ENCODE measurements at regions not wholly inside any gene's neighbourhood (a gene's known extent, or its start where the extent isn't known, plus 50 kb on each side); places are given as distances from the start of the nearest gene placed in this dataset.
"Not testable (repeated sequence)": the region's sequence is repeated elsewhere in the genome, so short reads cannot be mapped to it uniquely, and the experiment has no call there.

DNA sequence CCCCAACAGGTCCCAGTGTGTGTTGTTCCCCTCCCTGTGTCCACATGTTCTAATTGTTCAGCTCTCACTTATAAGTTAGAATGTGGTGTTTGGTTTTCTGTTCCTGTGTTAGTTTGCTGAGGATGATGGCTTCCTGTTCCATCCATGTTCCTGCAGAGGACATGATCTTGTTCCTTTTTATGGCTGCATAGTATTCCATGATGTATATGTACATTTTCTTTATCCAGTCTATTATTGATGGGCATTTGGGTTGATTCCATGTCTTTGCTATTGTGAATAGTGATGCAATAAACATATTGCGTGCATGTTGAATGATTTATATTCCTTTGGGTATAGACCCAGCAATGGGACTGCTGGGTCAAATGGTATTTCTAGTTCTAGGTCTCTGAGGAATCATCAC is 130.0 kb downstream of the RASSF10 start:
- H3K4me3 ChIP-seq (ENCODE audit: low read depth in 1 of 2, low read length in 2 of 2); H3K36me3 ChIP-seq (ENCODE audit: insufficient read depth, low read length); H3K9me3 ChIP-seq (ENCODE audit: low read length); H3K27me3 ChIP-seq (ENCODE audit: control insufficient read depth in 1 of 2, insufficient read depth in 2 of 2, low read length in 2 of 2); H3K27ac ChIP-seq (ENCODE audit: low read depth, low read length); H3K4me1 ChIP-seq (ENCODE audit: insufficient read depth, low read length); H3K9ac ChIP-seq (ENCODE audit: low read length): not testable (repeated sequence)

DNA sequence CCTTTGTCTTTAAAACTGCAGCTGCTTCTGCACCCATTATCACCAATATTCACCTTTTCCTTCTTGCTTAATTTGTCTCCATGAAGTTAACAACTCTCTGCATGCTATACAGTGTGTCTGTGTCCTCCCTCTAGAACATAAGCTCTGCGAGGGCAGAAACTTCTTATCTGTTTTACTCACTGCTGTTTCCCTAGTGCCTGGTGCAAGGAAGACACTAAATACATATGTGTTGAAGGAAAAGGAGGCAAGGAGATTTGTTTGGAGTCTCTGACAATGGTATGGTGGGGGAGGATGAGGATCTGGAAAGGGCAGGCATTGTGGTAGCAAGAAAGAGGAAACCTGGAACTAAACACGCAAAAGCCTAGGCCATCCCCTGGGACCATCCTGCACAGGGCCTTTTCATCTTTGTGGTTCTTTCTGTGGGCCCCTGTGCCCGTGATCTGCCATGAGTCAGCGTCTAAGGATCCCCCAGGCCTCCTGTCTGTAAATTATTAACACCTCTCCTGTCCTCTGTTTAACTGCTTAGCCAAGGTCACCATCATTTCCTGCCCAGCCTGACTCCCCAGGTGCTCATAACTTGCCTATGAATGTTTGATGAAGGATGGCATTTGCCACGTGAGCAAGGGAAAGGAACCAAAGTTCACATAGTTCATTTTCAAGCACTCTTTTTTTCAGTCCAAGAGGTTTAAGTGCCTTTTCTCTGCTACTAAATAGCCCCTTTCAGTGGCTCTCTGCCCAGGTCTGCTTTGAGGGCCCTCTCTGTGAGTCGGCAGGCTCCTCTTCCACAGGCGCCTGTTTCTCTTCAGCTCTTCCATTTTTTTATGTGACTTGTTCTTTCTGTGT is 131.1 kb downstream of the RASSF10 start:
- no peak overlapping the region for H3K27ac ChIP-seq (ENCODE audit: low read depth, low read length)
- H3K4me3 ChIP-seq (ENCODE audit: low read depth in 1 of 2, low read length in 2 of 2): no peak overlapping the region
- no peaks in the 10 kb centered on the region for H3K4me1 ChIP-seq (ENCODE audit: insufficient read depth, low read length)
- H3K27me3 ChIP-seq (ENCODE audit: control insufficient read depth in 1 of 2, insufficient read depth in 2 of 2, low read length in 2 of 2): no peaks in the 10 kb centered on the region
- no peak overlapping the region for H3K9ac ChIP-seq (ENCODE audit: low read length)
- H3K9me3 ChIP-seq (ENCODE audit: low read length): no peaks in the 10 kb centered on the region
- no peaks in the 10 kb centered on the region for H3K36me3 ChIP-seq (ENCODE audit: insufficient read depth, low read length)

DNA sequence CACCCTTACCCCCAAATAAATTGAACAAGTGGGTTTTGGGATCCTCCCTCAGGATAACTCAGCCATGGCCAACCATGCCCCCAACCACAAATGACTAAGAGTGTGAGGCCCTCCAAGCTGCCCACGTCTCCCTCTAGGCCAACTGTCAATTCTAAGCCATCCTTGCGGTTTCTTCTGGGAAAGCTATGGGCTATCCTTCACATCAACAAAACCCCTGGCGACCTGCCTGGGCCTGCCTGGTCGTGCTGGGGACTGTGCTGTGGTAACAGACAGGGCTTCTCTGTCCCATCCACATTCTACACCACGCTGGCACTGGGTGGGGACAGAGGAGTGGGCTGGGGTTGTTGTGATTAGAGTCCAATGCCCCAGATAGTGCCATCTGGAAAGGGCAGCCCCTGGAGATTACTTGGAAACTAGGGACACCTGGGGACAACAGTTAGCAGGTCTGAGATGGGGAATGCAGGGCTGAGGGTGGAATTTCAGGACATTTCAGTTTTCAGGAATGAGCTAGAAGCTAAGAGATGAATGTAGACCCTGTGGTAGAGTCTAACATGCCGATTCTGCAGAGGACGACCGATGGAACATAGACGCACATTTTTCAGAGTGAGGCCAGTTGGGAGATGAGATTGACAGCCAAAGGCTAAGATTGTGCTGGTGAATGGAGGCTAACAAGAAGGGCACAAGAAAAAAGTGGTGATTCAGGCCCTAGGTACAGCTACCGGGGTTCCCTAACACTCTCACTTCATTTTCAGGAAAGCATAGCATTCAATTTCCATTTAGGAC is 131.9 kb downstream of the RASSF10 start:
- Histone ChIP-seq H3K27me3 (ENCODE audit: control insufficient read depth in 1 of 2, insufficient read depth in 2 of 2, low read length in 2 of 2) (no peaks in the 10 kb centered on the region), H3K9ac (ENCODE audit: low read length) (no peak overlapping the region), H3K27ac (ENCODE audit: low read depth, low read length) (no peak overlapping the region), H3K9me3 (ENCODE audit: low read length) (no peaks in the 10 kb centered on the region), H3K4me3 (ENCODE audit: low read depth in 1 of 2, low read length in 2 of 2) (no peak overlapping the region), H3K4me1 (ENCODE audit: insufficient read depth, low read length) (no peaks in the 10 kb centered on the region), H3K36me3 (ENCODE audit: insufficient read depth, low read length) (no peaks in the 10 kb centered on the region)

DNA sequence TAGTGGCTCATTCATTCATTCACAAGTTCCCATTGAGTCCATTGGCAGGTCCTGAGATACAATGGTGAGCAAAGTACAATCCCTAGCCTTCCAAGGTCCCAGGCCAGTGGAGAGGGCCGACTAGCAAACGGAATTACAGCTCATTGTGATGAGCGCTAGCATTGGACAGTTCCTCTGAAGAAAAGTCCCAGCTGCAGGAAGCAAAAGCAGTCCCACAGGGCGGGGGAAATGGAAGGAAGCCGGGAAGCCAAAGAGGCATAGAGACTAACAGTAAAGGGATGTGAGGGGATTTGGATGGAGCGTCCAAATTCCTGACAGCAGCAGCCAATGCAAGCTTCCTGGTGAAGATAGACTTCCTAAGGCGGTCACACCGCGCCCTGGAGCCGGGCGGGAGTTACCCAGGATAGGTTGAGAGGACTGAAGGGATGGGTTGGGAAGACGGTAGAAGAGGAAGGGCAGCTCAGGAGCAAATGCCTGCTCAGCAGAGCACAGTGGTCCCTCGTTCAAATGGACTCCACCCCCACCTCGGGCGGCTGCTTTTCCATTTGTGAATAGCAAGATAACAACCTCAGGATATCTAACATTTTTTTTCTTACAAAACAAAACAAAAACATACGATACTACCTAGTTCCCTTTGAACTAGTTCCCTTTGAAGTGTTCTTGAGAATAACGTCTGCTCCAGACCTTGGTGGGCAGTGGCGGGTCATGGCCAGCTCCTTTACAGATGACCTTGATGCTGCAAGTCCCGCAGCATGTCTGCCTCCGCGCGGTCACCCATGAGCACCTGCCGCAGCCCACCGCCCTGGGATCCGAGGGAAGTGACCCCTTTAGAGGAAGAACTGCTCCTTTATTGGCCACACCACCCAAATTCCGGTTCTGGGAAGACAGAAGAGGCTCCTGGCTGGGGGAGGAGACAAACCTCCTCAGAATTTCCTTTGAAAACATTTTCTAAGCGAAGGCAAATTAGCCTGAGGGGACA is 132.9 kb downstream of the RASSF10 start:
- H3K9ac ChIP-seq (ENCODE audit: low read length): no peak overlapping the region
- H3K9me3 ChIP-seq (ENCODE audit: low read length): no peaks in the 10 kb centered on the region
- no peaks in the 10 kb centered on the region for H3K36me3 ChIP-seq (ENCODE audit: insufficient read depth, low read length)
- no peak overlapping the region for H3K27ac ChIP-seq (ENCODE audit: low read depth, low read length)
- H3K4me3 ChIP-seq (ENCODE audit: low read depth in 1 of 2, low read length in 2 of 2): no peak overlapping the region
- no peaks in the 10 kb centered on the region for H3K4me1 ChIP-seq (ENCODE audit: insufficient read depth, low read length)
- H3K27me3 ChIP-seq (ENCODE audit: control insufficient read depth in 1 of 2, insufficient read depth in 2 of 2, low read length in 2 of 2): no peaks in the 10 kb centered on the region

DNA sequence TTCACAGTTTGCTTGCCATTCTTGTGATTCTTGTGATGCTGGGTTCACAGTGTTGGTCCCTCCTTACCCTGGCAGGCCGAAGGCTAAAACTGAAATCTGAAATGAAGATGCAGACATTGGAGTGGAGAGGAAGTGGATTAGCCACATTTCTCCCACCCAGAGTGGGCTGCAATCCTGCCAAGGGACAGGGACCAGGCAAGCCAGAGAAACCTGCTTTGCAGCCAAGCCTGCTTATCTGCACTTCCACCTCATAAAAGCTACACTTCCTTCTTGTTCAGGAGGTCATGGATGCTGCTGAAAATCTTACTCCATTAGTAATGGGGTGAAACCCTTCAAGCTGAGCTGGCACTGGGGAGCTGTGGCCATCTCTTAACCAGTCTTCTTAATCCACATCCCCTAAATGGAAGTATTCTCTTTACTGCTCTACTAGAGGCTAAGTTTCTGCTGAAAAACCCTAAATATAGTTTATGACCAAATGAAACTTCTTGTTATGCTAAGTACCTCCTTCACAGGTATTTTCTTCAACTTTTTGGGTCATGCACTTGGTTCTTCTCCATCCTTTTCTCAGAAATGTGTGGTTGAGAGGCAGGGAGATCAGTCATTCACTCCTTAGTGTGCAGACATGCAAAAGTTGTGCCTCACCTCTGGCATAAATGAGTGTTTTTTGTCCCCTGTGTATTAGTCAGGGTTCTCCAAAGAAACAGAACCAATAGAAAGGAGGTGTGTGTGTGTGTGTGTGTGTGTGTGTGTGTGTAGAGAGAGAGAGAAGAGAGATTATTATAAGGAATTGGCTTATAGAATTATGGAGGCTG is 133.9 kb upstream of the BMAL1 start:
- H3K4me1 ChIP-seq (ENCODE audit: insufficient read depth, low read length): no peaks in the 10 kb centered on the region
- no peak overlapping the region for H3K27ac ChIP-seq (ENCODE audit: low read depth, low read length)
- no peak overlapping the region for H3K9ac ChIP-seq (ENCODE audit: low read length)
- H3K36me3 ChIP-seq (ENCODE audit: insufficient read depth, low read length): no peaks in the 10 kb centered on the region
- no peak overlapping the region for H3K4me3 ChIP-seq (ENCODE audit: low read depth in 1 of 2, low read length in 2 of 2)
- H3K27me3 ChIP-seq (ENCODE audit: control insufficient read depth in 1 of 2, insufficient read depth in 2 of 2, low read length in 2 of 2): no peaks in the 10 kb centered on the region
- no peaks in the 10 kb centered on the region for H3K9me3 ChIP-seq (ENCODE audit: low read length)

DNA sequence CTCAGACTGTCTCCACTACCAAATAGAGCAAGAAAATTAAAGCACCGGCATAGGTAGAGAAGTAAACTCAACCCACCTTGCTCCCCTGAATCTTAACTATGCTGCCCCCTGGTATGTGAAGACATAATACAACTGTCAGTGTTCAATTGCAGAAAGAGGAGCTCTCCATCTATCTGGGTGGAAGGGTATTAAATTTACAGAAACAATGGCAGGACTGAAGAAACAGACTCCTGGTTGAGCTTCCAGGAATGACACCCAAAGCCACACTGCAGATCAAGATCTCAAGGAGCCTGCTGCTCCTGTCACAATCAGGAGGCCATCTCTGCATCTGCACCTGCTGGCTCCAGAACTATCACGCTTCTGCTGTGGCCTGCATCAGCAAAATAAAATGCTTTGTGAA is 132.1 kb upstream of the BMAL1 start:
- no peak overlapping the region for H3K27ac ChIP-seq (ENCODE audit: low read depth, low read length)
- H3K4me3 ChIP-seq (ENCODE audit: low read depth in 1 of 2, low read length in 2 of 2): no peak overlapping the region

DNA sequence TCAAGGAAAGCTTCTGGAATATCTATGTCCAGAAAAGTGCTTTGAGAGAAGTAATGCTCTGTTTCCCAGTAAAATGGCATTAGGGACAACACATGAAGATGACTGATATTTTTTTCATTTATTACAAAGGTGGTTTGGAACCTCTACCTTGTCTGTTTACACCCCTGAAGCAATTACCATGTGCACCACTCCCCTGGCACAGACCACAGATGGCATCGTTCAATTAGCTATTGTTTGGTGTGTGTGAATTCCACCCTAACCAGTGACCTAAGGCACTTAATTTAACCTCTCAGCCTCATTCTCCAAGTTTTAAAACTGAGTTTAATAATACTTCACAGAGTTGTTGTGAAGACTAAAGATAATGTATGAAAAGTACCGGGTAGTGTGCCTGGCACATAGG is 127.6 kb upstream of the BMAL1 start:
- no peak overlapping the region for H3K9ac ChIP-seq (ENCODE audit: low read length)
- H3K27me3 ChIP-seq (ENCODE audit: control insufficient read depth in 1 of 2, insufficient read depth in 2 of 2, low read length in 2 of 2): no peaks in the 10 kb centered on the region
- H3K4me1 ChIP-seq (ENCODE audit: insufficient read depth, low read length): no peaks in the 10 kb centered on the region
- no peak overlapping the region for H3K4me3 ChIP-seq (ENCODE audit: low read depth in 1 of 2, low read length in 2 of 2)
- H3K36me3 ChIP-seq (ENCODE audit: insufficient read depth, low read length): no peaks in the 10 kb centered on the region
- H3K9me3 ChIP-seq (ENCODE audit: low read length): no peaks in the 10 kb centered on the region
- no peak overlapping the region for H3K27ac ChIP-seq (ENCODE audit: low read depth, low read length)

More for the DNA sequence above, 132.1 kb upstream of the BMAL1 start:
- no peaks in the 10 kb centered on the region for H3K4me1 ChIP-seq (ENCODE audit: insufficient read depth, low read length)
- H3K27me3 ChIP-seq (ENCODE audit: control insufficient read depth in 1 of 2, insufficient read depth in 2 of 2, low read length in 2 of 2): no peaks in the 10 kb centered on the region
- H3K9ac ChIP-seq (ENCODE audit: low read length): no peak overlapping the region
- H3K9me3 ChIP-seq (ENCODE audit: low read length): no peaks in the 10 kb centered on the region
- H3K36me3 ChIP-seq (ENCODE audit: insufficient read depth, low read length): no peaks in the 10 kb centered on the region

DNA sequence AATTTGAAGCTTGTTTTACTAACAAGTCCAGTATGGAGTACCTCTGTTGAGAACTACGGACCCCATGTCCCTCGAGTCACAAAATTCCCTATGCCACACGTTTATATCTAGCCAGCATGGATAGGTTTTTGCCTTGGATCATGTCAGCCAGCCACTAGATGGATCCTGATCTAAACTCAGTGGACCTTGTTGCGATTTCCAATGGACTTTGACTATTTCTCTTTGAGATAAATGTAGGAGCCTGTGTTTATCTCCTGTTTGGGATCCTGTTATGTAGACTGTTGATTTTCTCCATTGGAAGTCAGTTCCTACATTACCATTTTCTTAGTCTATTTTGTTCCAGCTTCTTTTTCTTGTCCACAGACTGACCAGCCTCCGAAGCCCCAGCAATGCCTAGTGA is 127.1 kb upstream of the BMAL1 start:
- Histone ChIP-seq H3K27ac (ENCODE audit: low read depth, low read length) (no peak overlapping the region), H3K4me1 (ENCODE audit: insufficient read depth, low read length) (no peaks in the 10 kb centered on the region), H3K4me3 (ENCODE audit: low read depth in 1 of 2, low read length in 2 of 2) (no peak overlapping the region), H3K27me3 (ENCODE audit: control insufficient read depth in 1 of 2, insufficient read depth in 2 of 2, low read length in 2 of 2) (no peaks in the 10 kb centered on the region), H3K9ac (ENCODE audit: low read length) (no peak overlapping the region), H3K36me3 (ENCODE audit: insufficient read depth, low read length) (no peaks in the 10 kb centered on the region), H3K9me3 (ENCODE audit: low read length) (no peaks in the 10 kb centered on the region)

DNA sequence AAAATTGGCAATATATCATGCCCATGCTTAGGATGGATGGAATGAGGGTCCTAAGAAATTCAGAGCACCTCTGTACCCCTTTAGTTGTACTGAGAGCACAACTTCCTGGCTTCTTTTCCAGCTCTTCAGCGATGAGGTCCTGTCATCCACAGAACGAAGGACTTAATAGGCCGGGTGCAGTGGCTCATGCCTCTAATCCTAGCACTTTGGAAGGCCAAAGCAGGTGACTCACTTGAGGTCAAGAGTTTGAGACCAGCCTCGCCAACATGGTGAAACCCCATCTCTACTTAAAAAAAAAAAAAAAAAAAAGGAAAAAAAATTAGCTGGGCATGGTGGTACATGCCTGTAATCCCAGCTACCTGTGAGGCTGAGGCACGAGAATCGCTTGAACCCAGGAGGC is 125.3 kb upstream of the BMAL1 start:
- Histone ChIP-seq H3K4me1 (ENCODE audit: insufficient read depth, low read length) (no peaks in the 10 kb centered on the region), H3K27ac (ENCODE audit: low read depth, low read length) (no peak overlapping the region), H3K9ac (ENCODE audit: low read length) (no peak overlapping the region), H3K4me3 (ENCODE audit: low read depth in 1 of 2, low read length in 2 of 2) (no peak overlapping the region), H3K27me3 (ENCODE audit: control insufficient read depth in 1 of 2, insufficient read depth in 2 of 2, low read length in 2 of 2) (no peaks in the 10 kb centered on the region), H3K9me3 (ENCODE audit: low read length) (no peaks in the 10 kb centered on the region), H3K36me3 (ENCODE audit: insufficient read depth, low read length) (no peaks in the 10 kb centered on the region)

DNA sequence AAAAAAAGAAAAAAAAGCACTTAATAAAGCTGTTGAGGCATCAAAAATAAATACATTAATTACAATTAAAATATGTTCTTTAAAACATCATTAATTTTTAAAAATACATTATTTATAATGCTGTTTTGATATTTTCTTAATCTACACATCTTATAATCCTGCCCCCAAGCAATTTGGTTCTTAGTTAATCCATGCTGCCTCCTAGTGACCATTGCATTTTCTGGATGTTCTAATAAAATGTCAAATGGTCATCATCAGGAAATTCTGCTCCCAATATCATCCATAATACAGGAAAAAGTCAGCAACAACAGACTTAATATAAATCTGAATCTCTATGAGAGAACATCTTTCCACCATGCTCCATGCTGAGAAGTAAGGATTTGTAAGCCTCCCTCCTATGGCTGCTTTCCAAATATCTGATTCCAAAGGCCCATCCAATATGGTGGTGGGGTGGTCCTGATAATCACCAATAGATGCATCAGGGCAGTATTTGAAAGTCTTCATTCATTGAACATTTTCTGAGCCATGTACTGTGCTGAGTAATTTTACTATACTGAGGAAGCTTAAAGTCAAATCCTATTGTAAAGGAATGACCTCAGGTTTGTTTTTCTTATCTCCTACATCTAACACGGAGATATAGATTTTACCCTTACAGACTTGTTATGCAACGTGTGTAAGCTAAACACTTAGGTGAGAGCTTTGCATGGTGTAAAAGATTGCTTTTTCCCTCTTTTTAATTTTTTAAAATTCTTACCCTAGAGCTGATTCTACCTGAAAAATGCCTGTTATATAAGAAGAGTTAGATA is 124.7 kb upstream of the BMAL1 start:
- Histone ChIP-seq H3K4me3 (ENCODE audit: low read depth in 1 of 2, low read length in 2 of 2) (no peak overlapping the region), H3K9ac (ENCODE audit: low read length) (no peak overlapping the region), H3K27ac (ENCODE audit: low read depth, low read length) (no peak overlapping the region), H3K4me1 (ENCODE audit: insufficient read depth, low read length) (no peaks in the 10 kb centered on the region), H3K27me3 (ENCODE audit: control insufficient read depth in 1 of 2, insufficient read depth in 2 of 2, low read length in 2 of 2) (no peaks in the 10 kb centered on the region), H3K36me3 (ENCODE audit: insufficient read depth, low read length) (no peaks in the 10 kb centered on the region), H3K9me3 (ENCODE audit: low read length) (no peaks in the 10 kb centered on the region)
